DND-41 (cell line): ENCODE measurements at regions not wholly inside any gene's neighbourhood (a gene's known extent, or its start where the extent isn't known, plus 50 kb on each side); places are given as distances from the start of the nearest gene placed in this dataset.

Experiments used
- ATAC-seq: fragments of 200-7000 bp; cut with Tn5 transposase; 3 replicates; pipeline ENCODE4 v1.9.1; 2021; ENCODE audit warnings: low read depth; ENCODE audit not compliant: insufficient read depth
- DNase-seq: peaks from one replicate; pipeline ENCODE4 v3.0.0-alpha.2; 2020
- H2AFZ ChIP-seq: 2 replicates; pipeline ENCODE4 v1.6.0; 2012; ENCODE audit warnings: low read depth, low read length
- H3K27ac ChIP-seq: 2 replicates; pipeline ENCODE4 v1.5.1; 2012; ENCODE audit warnings: low read length, inconsistent platforms
- H3K27me3 ChIP-seq: fragments of 200-600 bp; sonication (generic); 2 replicates; pipeline ENCODE4 v1.6.0; 2012; ENCODE audit warnings: low read length, mild to moderate bottlenecking, inconsistent platforms; ENCODE audit not compliant: insufficient read depth, poor library complexity
- H3K36me3 ChIP-seq: 2 replicates; pipeline ENCODE4 v1.5.1; 2012; ENCODE audit warnings: low read length, inconsistent platforms; ENCODE audit not compliant: insufficient read depth
- H3K4me1 ChIP-seq: 2 replicates; pipeline ENCODE4 v1.5.1; 2012; ENCODE audit warnings: mild to moderate bottlenecking, low read length; ENCODE audit not compliant: insufficient read depth
- H3K4me2 ChIP-seq: 2 replicates; pipeline ENCODE4 v1.6.0; 2012; ENCODE audit warnings: mild to moderate bottlenecking, moderate library complexity, low read length, inconsistent platforms; ENCODE audit not compliant: insufficient read depth
- H3K4me3 ChIP-seq, 2 experiments: fragments of 200-600 bp in 1 of 2; shearing (Covaris generic) in 1 of 2; 2 replicates each; pipeline ENCODE4 v1.5.1; 2012 to 2016; ENCODE audit warnings: inconsistent platforms in 2 of 2, low read length in 2 of 2, mild to moderate bottlenecking in 2 of 2, low read depth in 1 of 2, moderate library complexity in 1 of 2
- H3K79me2 ChIP-seq: 2 replicates; pipeline ENCODE4 v1.6.0; 2012; ENCODE audit warnings: low read length, inconsistent platforms; ENCODE audit not compliant: insufficient read depth
- H3K9ac ChIP-seq: 2 replicates; pipeline ENCODE4 v1.6.0; 2012; ENCODE audit warnings: low read depth, mild to moderate bottlenecking, inconsistent platforms, low read length, moderate library complexity
- H3K9me3 ChIP-seq: 2 replicates; pipeline ENCODE4 v1.5.1; 2012; ENCODE audit warnings: low read length, moderate library complexity, mild to moderate bottlenecking, inconsistent platforms; ENCODE audit not compliant: insufficient read depth, severe bottlenecking
- H4K20me1 ChIP-seq: 2 replicates; pipeline ENCODE4 v1.6.0; 2012; ENCODE audit warnings: low read length; ENCODE audit not compliant: insufficient read depth
- EZH2 ChIP-seq: IDR thresholded peaks from 3 replicates; pipeline ENCODE4 v1.6.1; 2012; ENCODE audit warnings: borderline replicate concordance, low read depth, mild to moderate bottlenecking, moderate library complexity, low read length, inconsistent platforms; ENCODE audit not compliant: severe bottlenecking
- TF ChIP-seq, protein P1 (sequence below): IDR thresholded peaks from 2 replicates; pipeline ENCODE4 v1.5.1; 2012; ENCODE audit warnings: borderline replicate concordance, low read length, moderate library complexity, mild to moderate bottlenecking; ENCODE audit not compliant: poor library complexity, severe bottlenecking; ENCODE audit errors: extremely low read depth

DNA sequence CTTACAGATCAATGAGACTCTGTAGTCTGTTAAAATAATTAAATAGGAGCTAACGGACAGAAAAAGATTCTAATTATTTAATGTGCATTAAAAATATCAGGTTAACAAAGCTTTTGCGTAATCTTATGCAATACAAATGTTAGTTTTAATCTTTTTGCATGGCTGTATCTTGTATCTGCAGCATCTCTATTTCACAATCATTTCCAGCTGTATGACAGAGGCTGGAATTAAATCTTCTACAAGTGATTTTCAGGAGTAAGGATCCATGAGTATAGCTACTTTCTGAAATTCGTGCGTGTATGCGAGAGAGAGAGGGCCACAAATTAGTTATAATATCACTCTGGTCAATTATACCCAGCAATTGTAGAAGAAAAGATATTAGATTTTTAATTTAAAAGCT, 1446.8 kb downstream of the NCAM2 start:
- no peaks in the 10 kb centered on the region for H3K9me3 ChIP-seq
- no peak overlapping the region for H2AFZ ChIP-seq
- TF ChIP-seq, protein P1, sequence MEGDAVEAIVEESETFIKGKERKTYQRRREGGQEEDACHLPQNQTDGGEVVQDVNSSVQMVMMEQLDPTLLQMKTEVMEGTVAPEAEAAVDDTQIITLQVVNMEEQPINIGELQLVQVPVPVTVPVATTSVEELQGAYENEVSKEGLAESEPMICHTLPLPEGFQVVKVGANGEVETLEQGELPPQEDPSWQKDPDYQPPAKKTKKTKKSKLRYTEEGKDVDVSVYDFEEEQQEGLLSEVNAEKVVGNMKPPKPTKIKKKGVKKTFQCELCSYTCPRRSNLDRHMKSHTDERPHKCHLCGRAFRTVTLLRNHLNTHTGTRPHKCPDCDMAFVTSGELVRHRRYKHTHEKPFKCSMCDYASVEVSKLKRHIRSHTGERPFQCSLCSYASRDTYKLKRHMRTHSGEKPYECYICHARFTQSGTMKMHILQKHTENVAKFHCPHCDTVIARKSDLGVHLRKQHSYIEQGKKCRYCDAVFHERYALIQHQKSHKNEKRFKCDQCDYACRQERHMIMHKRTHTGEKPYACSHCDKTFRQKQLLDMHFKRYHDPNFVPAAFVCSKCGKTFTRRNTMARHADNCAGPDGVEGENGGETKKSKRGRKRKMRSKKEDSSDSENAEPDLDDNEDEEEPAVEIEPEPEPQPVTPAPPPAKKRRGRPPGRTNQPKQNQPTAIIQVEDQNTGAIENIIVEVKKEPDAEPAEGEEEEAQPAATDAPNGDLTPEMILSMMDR: no peak
- no peak for TF ChIP-seq EZH2

GRCh38 chr21:22450507-22450906, 1452.3 kb downstream of the NCAM2 start:
- DNase-seq: no peak
- TF ChIP-seq EZH2: no peak
- TF ChIP-seq, protein P1: no peak

More for the DNA sequence above, 1446.8 kb downstream of the NCAM2 start:
- H3K27ac ChIP-seq: no peak overlapping the region
- DNase-seq: no peak
- no peaks in the 10 kb centered on the region for H4K20me1 ChIP-seq
- no peak overlapping the region for H3K9ac ChIP-seq
- no peaks in the 10 kb centered on the region for H3K4me1 ChIP-seq
- no peak for ATAC-seq
- no peaks in the 10 kb centered on the region for H3K27me3 ChIP-seq
- no peaks in the 10 kb centered on the region for H3K36me3 ChIP-seq
- no peak overlapping the region for H3K4me2 ChIP-seq
- no peaks in the 10 kb centered on the region for H3K79me2 ChIP-seq
- H3K4me3 ChIP-seq: no peak overlapping the region

GRCh38 chr21:22456241-22456640, 1458.0 kb downstream of the NCAM2 start:
- Histone ChIP-seq H3K27ac (no peak overlapping the region), H3K4me2 (no peak overlapping the region), H3K9ac (no peak overlapping the region), H3K36me3 (no peaks in the 10 kb centered on the region), H3K4me3 (no peak overlapping the region), H2AFZ (peak overlapping the region; percentile 47; the same call in 1 of the 2 replicates), H3K79me2 (no peaks in the 10 kb centered on the region), H4K20me1 (no peaks in the 10 kb centered on the region), H3K9me3 (no peaks in the 10 kb centered on the region), H3K27me3 (no peaks in the 10 kb centered on the region), H3K4me1 (no peaks in the 10 kb centered on the region)
- TF ChIP-seq, protein P1: no peak
- TF ChIP-seq EZH2: no peak
- DNase-seq: no peak
- ATAC-seq: no peak

More at GRCh38 chr21:22450507-22450906, 1452.3 kb downstream of the NCAM2 start:
- no peaks in the 10 kb centered on the region for H3K9me3 ChIP-seq
- no peaks in the 10 kb centered on the region for H3K27me3 ChIP-seq
- H4K20me1 ChIP-seq: no peaks in the 10 kb centered on the region
- H2AFZ ChIP-seq: no peak overlapping the region
- no peaks in the 10 kb centered on the region for H3K4me1 ChIP-seq
- no peaks in the 10 kb centered on the region for H3K79me2 ChIP-seq
- H3K4me2 ChIP-seq: no peak overlapping the region
- H3K27ac ChIP-seq: no peak overlapping the region
- no peak overlapping the region for H3K4me3 ChIP-seq
- H3K36me3 ChIP-seq: no peaks in the 10 kb centered on the region
- no peak for ATAC-seq
- no peak overlapping the region for H3K9ac ChIP-seq

- no peaks in the 10 kb centered on the region for H3K79me2 ChIP-seq
- TF ChIP-seq, protein P1: no peak
- no peak overlapping the region for H3K4me2 ChIP-seq
- H3K36me3 ChIP-seq: no peaks in the 10 kb centered on the region
- 0 out of 2 replicates have a peak overlapping the region, but pooled peaks have one; percentile 13 for H2AFZ ChIP-seq
- peak overlapping the region; percentile 31; the same call in 1 of the 2 replicates for H3K27ac ChIP-seq
- H3K9ac ChIP-seq: no peak overlapping the region
- no peaks in the 10 kb centered on the region for H3K27me3 ChIP-seq
- DNase-seq (no peak), ATAC-seq (no peak)
- no peaks in the 10 kb centered on the region for H4K20me1 ChIP-seq
- no peaks in the 10 kb centered on the region for H3K4me1 ChIP-seq
- H3K9me3 ChIP-seq: peaks cover 7% of the 10 kb centered on the region
- H3K4me3 ChIP-seq: no peak overlapping the region
These were observed 1470.7 kb downstream of the NCAM2 start for GRCh38 chr21:22468893-22469292.
